WTC11 (cell line): ENCODE measurements at regions not wholly inside any gene's neighbourhood (a gene's known extent, or its start where the extent isn't known, plus 50 kb on each side); places are given as distances from the start of the nearest gene placed in this dataset.

Source experiments
- ATAC-seq: fragments of 200-7000 bp; cut with Tn5 transposase; 2 replicates; pipeline ENCODE4 v1.10.0; 2021; ENCODE audit warnings: mild to moderate bottlenecking, moderate library complexity
- CTCF ChIA-PET: fragments of 300-600 bp; sonication (Branson Sonifier 250); formaldehyde crosslinking; loops from one replicate; lab custom pipeline; 2021; ENCODE audit warnings: antibody characterized with exemption; lab: Charles Lee
- POLR2A ChIA-PET: fragments of 350-600 bp; sonication (Branson Sonifier 250); formaldehyde crosslinking; loops from one replicate; lab custom pipeline; 2021; ENCODE audit warnings: antibody characterized with exemption; lab: Charles Lee
- DNase-seq: peaks from one replicate; pipeline ENCODE4 v3.0.0; 2021; ENCODE audit warnings: low spot score
- H3K27ac Mint-ChIP-seq: 2 replicates; pipeline ENCODE4 v1.8.0; 2021; ENCODE audit warnings: mixed read lengths
- H3K27me3 Mint-ChIP-seq: 2 replicates; pipeline ENCODE4 v1.8.0; 2021; ENCODE audit warnings: low read depth, mild to moderate bottlenecking, moderate library complexity, mixed read lengths
- H3K36me3 Mint-ChIP-seq: 2 replicates; pipeline ENCODE4 v1.8.0; 2021; ENCODE audit warnings: mixed read lengths
- H3K4me1 Mint-ChIP-seq: 2 replicates; pipeline ENCODE4 v1.8.0; 2022; ENCODE audit warnings: mixed read lengths
- H3K4me3 Mint-ChIP-seq: 2 replicates; pipeline ENCODE4 v1.8.0; 2021; ENCODE audit warnings: mild to moderate bottlenecking, moderate library complexity, mixed read lengths
- H3K9me3 Mint-ChIP-seq: 2 replicates; pipeline ENCODE4 v1.8.0; 2021; ENCODE audit warnings: mixed read lengths
- E2F4 ChIP-seq: sonication (generic); formaldehyde crosslinking; IDR thresholded peaks from 2 replicates; pipeline ENCODE4 v1.8.1; 2022; ENCODE audit warnings: low read depth, mild to moderate bottlenecking, moderate library complexity, missing genetic modification reagents, borderline replicate concordance
- ELF4 ChIP-seq: sonication (generic); formaldehyde crosslinking; IDR thresholded peaks from 2 replicates; pipeline ENCODE4 v1.8.1; 2022; ENCODE audit warnings: low read depth, mild to moderate bottlenecking, moderate library complexity, missing genetic modification reagents
- EMX1 ChIP-seq: fragments of 250-450 bp; sonication (Bioruptor Pico); IDR thresholded peaks from 2 replicates; pipeline ENCODE4 v1.8.0; 2021; ENCODE audit warnings: mild to moderate bottlenecking
- ETV6 ChIP-seq: sonication (generic); formaldehyde crosslinking; IDR thresholded peaks from 2 replicates; pipeline ENCODE4 v1.8.1; 2022; ENCODE audit warnings: mild to moderate bottlenecking, missing genetic modification reagents
- GABPB1 ChIP-seq: sonication (generic); formaldehyde crosslinking; IDR thresholded peaks from 2 replicates; pipeline ENCODE4 v1.8.1; 2023; ENCODE audit warnings: mild to moderate bottlenecking, missing genetic modification reagents
- JUN ChIP-seq: sonication (generic); formaldehyde crosslinking; IDR thresholded peaks from 2 replicates; pipeline ENCODE4 v1.8.0; 2023; ENCODE audit warnings: mild to moderate bottlenecking, missing genetic modification reagents
- NR1H2 ChIP-seq: sonication (generic); formaldehyde crosslinking; IDR thresholded peaks from 2 replicates; pipeline ENCODE4 v1.9.0; 2021; ENCODE audit warnings: mild to moderate bottlenecking, moderate library complexity, missing genetic modification reagents
- NR2C2 ChIP-seq: sonication (generic); formaldehyde crosslinking; IDR thresholded peaks from 2 replicates; pipeline ENCODE4 v1.8.0; 2022; ENCODE audit warnings: mild to moderate bottlenecking, missing genetic modification reagents
- NR3C1 ChIP-seq: sonication (generic); formaldehyde crosslinking; conservative IDR thresholded peaks from 2 replicates; pipeline ENCODE4 v1.8.1; 2023; ENCODE audit warnings: low read depth, mild to moderate bottlenecking, missing genetic modification reagents
- PREB ChIP-seq: sonication (generic); formaldehyde crosslinking; IDR thresholded peaks from 2 replicates; pipeline ENCODE4 v1.8.1; 2022; ENCODE audit warnings: mild to moderate bottlenecking, missing genetic modification reagents, moderate library complexity, borderline replicate concordance
- PRRX2 ChIP-seq: fragments of 250-450 bp; sonication (Bioruptor Pico); IDR thresholded peaks from 2 replicates; pipeline ENCODE4 v1.8.0; 2021; ENCODE audit warnings: mild to moderate bottlenecking
- SOX15 ChIP-seq: fragments of 250-450 bp; sonication (Bioruptor Pico); IDR thresholded peaks from 2 replicates; pipeline ENCODE4 v1.9.0; 2021; ENCODE audit warnings: mild to moderate bottlenecking
- SP1 ChIP-seq: sonication (generic); formaldehyde crosslinking; conservative IDR thresholded peaks from 2 replicates; pipeline ENCODE4 v1.8.1; 2022; ENCODE audit warnings: missing genetic modification reagents
- TEAD1 ChIP-seq: sonication (generic); formaldehyde crosslinking; IDR thresholded peaks from 2 replicates; pipeline ENCODE4 v1.8.0; 2022; ENCODE audit warnings: mild to moderate bottlenecking, missing genetic modification reagents
- ZNF121 ChIP-seq: sonication (generic); formaldehyde crosslinking; IDR thresholded peaks from 2 replicates; pipeline ENCODE4 v1.8.0; 2023; ENCODE audit warnings: missing genetic modification reagents
- ZNF263 ChIP-seq: sonication (generic); formaldehyde crosslinking; IDR thresholded peaks from 2 replicates; pipeline ENCODE4 v1.8.1; 2022; ENCODE audit warnings: low read depth, mild to moderate bottlenecking, moderate library complexity, missing genetic modification reagents
- ZNF532 ChIP-seq: fragments of 250-450 bp; sonication (Bioruptor Pico); IDR thresholded peaks from 2 replicates; pipeline ENCODE4 v1.9.0; 2021; ENCODE audit warnings: mild to moderate bottlenecking, borderline replicate concordance
- ZNF671 ChIP-seq: fragments of 250-450 bp; sonication (Bioruptor Pico); IDR thresholded peaks from 2 replicates; pipeline ENCODE4 v1.8.0; 2021; ENCODE audit warnings: mild to moderate bottlenecking

- ChIA-PET POLR2A (no interaction called here), CTCF (no interaction called here)
- DNase-seq (peak; percentile 66), ATAC-seq (peak; percentile 84)
- Mint-ChIP-seq H3K4me1 (peaks cover 32% of the 10 kb centered on the region), H3K27ac (peak overlapping the region; percentile 46; the same call in 1 of the 2 replicates), H3K4me3 (no peak overlapping the region), H3K27me3 (no peaks in the 10 kb centered on the region), H3K36me3 (peaks cover 12% of the 10 kb centered on the region), H3K9me3 (peaks cover 22% of the 10 kb centered on the region)
- TF ChIP-seq ZNF532 (no peak), SOX15 (no peak), NR2C2 (CRISPR knock-in tag) (no peak), PRRX2 (CRISPR knock-in tag) (no peak), E2F4 (CRISPR knock-in tag) (no peak)
Measured at GRCh38 chr18:77765468-77765867, 515.8 kb downstream of the GALR1 start.

- no peaks in the 10 kb centered on the region for H3K27me3 Mint-ChIP-seq
- H3K4me1 Mint-ChIP-seq, result peaks cover 29% of the 10 kb centered on the region
- H3K9me3 Mint-ChIP-seq, result peaks cover 15% of the 10 kb centered on the region
- H3K27ac Mint-ChIP-seq, result no peak overlapping the region
- no peak for DNase-seq
- TF ChIP-seq NR3C1 (no peak), NR2C2 (CRISPR knock-in tag) (no peak), GABPB1 (CRISPR knock-in tag) (no peak), SP1 (no peak), ZNF121 (no peak), TEAD1 (CRISPR knock-in tag) (no peak)
- no peak for ATAC-seq
- no peak overlapping the region for H3K4me3 Mint-ChIP-seq
- POLR2A ChIA-PET, result no interaction called here
- CTCF ChIA-PET, result no interaction called here
- peaks cover 2% of the 10 kb centered on the region for H3K36me3 Mint-ChIP-seq
Measured at GRCh38 chr18:77766421-77766820, 516.8 kb downstream of the GALR1 start.

- H3K36me3 Mint-ChIP-seq, result no peaks in the 10 kb centered on the region
- H3K27me3 Mint-ChIP-seq, result peaks cover under 1% of the 10 kb centered on the region; the same call in 1 of the 2 replicates
- ChIA-PET POLR2A (no interaction called here), CTCF (interaction anchor here (1.2 kb wide), 1 partner anchor 128 kb away, joined by 3 read pairs; no protein-coding TSS in a partner anchor)
- no peak overlapping the region for H3K27ac Mint-ChIP-seq
- H3K4me3 Mint-ChIP-seq, result no peak overlapping the region
- ATAC-seq, result no peak
- TF ChIP-seq ETV6 (CRISPR knock-in tag), result no peak
- no peak for TF ChIP-seq ELF4 (CRISPR knock-in tag)
- TF ChIP-seq ZNF671, result no peak
- no peak for TF ChIP-seq ZNF263 (CRISPR knock-in tag)
- TF ChIP-seq PREB (CRISPR knock-in tag), result no peak
- no peak for TF ChIP-seq NR1H2 (CRISPR knock-in tag)
- TF ChIP-seq JUN (CRISPR knock-in tag), result no peak
- no peak for TF ChIP-seq EMX1 (CRISPR knock-in tag)
- no peak for DNase-seq
- H3K9me3 Mint-ChIP-seq, result peaks cover 36% of the 10 kb centered on the region
- no peaks in the 10 kb centered on the region for H3K4me1 Mint-ChIP-seq
Measured at GRCh38 chr18:77772177-77772576, 522.5 kb downstream of the GALR1 start.
